H9 (cell line): ENCODE measurements at regions not wholly inside any gene's neighbourhood (a gene's known extent, or its start where the extent isn't known, plus 50 kb on each side); places are given as distances from the start of the nearest gene placed in this dataset.

Source experiments
- DNase-seq: peaks from one replicate; pipeline ENCODE4 v3.0.0-alpha.2; 2017
- H2AFZ ChIP-seq: one replicate; pipeline ENCODE4 v1.6.1; 2013; ENCODE audit warnings: mild to moderate bottlenecking, low read length, control low read depth, moderate library complexity
- H2AK5ac ChIP-seq: 2 replicates; pipeline ENCODE4 v1.6.1; 2013; ENCODE audit warnings: low read length, control low read depth, mixed read lengths; ENCODE audit not compliant: insufficient read length
- H2BK120ac ChIP-seq: one replicate; pipeline ENCODE4 v1.6.1; 2013; ENCODE audit warnings: low read depth, mild to moderate bottlenecking, low read length, control low read depth, inconsistent platforms; ENCODE audit not compliant: poor library complexity, severe bottlenecking
- H2BK12ac ChIP-seq: 2 replicates; pipeline ENCODE4 v1.6.1; 2013; ENCODE audit warnings: low read length, control low read depth, mixed read lengths, low read depth; ENCODE audit not compliant: insufficient read length
- H2BK15ac ChIP-seq: 2 replicates; pipeline ENCODE4 v1.6.1; 2013; ENCODE audit warnings: low read depth, low read length, control low read depth
- H2BK20ac ChIP-seq: one replicate; pipeline ENCODE4 v1.6.1; 2013; ENCODE audit warnings: low read depth, mild to moderate bottlenecking, low read length, control low read depth, inconsistent platforms; ENCODE audit not compliant: poor library complexity, severe bottlenecking
- H2BK5ac ChIP-seq: 2 replicates; pipeline ENCODE4 v1.6.1; 2013; ENCODE audit warnings: low read length, control low read depth, mixed read lengths; ENCODE audit not compliant: insufficient read length
- H3K14ac ChIP-seq: 2 replicates; pipeline ENCODE4 v1.6.1; 2013; ENCODE audit warnings: low read length, control low read depth; ENCODE audit not compliant: insufficient read depth
- H3K18ac ChIP-seq: 2 replicates; pipeline ENCODE4 v1.6.1; 2013; ENCODE audit warnings: low read depth, mild to moderate bottlenecking, mixed read lengths, low read length, control low read depth; ENCODE audit not compliant: insufficient read length
- H3K23ac ChIP-seq: 2 replicates; pipeline ENCODE4 v1.6.1; 2013; ENCODE audit warnings: low read length, control low read depth, mixed read lengths, low read depth; ENCODE audit not compliant: insufficient read length
- H3K23me2 ChIP-seq: 2 replicates; pipeline ENCODE4 v1.6.1; 2013; ENCODE audit warnings: low read depth, mild to moderate bottlenecking, mixed read lengths, low read length, control low read depth; ENCODE audit not compliant: insufficient read length, poor library complexity, severe bottlenecking
- H3K27ac ChIP-seq: 2 replicates; pipeline ENCODE4 v1.5.1; 2013; ENCODE audit warnings: low read length, control low read depth, mixed read lengths, low read depth; ENCODE audit not compliant: insufficient read length
- H3K27me3 ChIP-seq: 2 replicates; pipeline ENCODE4 v1.6.1; 2013; ENCODE audit warnings: low read length, control low read depth, inconsistent platforms; ENCODE audit not compliant: insufficient read depth
- H3K4ac ChIP-seq: 2 replicates; pipeline ENCODE4 v1.6.1; 2013; ENCODE audit warnings: low read depth, mild to moderate bottlenecking, control low read depth, inconsistent platforms, low read length, moderate library complexity
- H3K4me1 ChIP-seq: 2 replicates; pipeline ENCODE4 v1.6.1; 2013; ENCODE audit warnings: low read length, control low read depth, inconsistent platforms; ENCODE audit not compliant: insufficient read depth
- H3K4me2 ChIP-seq: 2 replicates; pipeline ENCODE4 v1.6.1; 2013; ENCODE audit warnings: low read length, control low read depth, mixed read lengths; ENCODE audit not compliant: insufficient read length, insufficient read depth
- H3K56ac ChIP-seq: 2 replicates; pipeline ENCODE4 v1.6.1; 2013; ENCODE audit warnings: low read depth, mild to moderate bottlenecking, mixed read lengths, low read length, control low read depth; ENCODE audit not compliant: insufficient read length
- H3K79me1 ChIP-seq: 2 replicates; pipeline ENCODE4 v1.6.1; 2013; ENCODE audit warnings: low read depth, mild to moderate bottlenecking, moderate library complexity, low read length, control low read depth, inconsistent platforms; ENCODE audit not compliant: insufficient read depth, poor library complexity, severe bottlenecking
- H3K79me2 ChIP-seq: 2 replicates; pipeline ENCODE4 v1.6.1; 2013; ENCODE audit warnings: low read length, control low read depth, inconsistent platforms; ENCODE audit not compliant: insufficient read depth
- H3K9ac ChIP-seq: 2 replicates; pipeline ENCODE4 v1.6.1; 2013; ENCODE audit warnings: low read length, control low read depth, mixed read lengths; ENCODE audit not compliant: insufficient read length; ENCODE audit errors: extremely low read depth
- H3K9me3 ChIP-seq: one replicate; pipeline ENCODE4 v1.6.1; 2013; ENCODE audit warnings: low read depth, low read length, inconsistent platforms; ENCODE audit not compliant: control insufficient read depth
- H3T11ph ChIP-seq: one replicate; pipeline ENCODE4 v1.6.1; 2013; ENCODE audit warnings: mild to moderate bottlenecking, low read length, control low read depth, inconsistent platforms
- H4K20me1 ChIP-seq: one replicate; pipeline ENCODE4 v1.6.1; 2013; ENCODE audit not compliant: control insufficient read depth, insufficient read length, insufficient read depth
- H4K5ac ChIP-seq: 2 replicates; pipeline ENCODE4 v1.6.1; 2013; ENCODE audit warnings: low read depth, mild to moderate bottlenecking, mixed read lengths, low read length, control low read depth; ENCODE audit not compliant: insufficient read length
- H4K8ac ChIP-seq: replicated peaks from 2 replicates; pipeline ENCODE4 v1.6.1; 2013; ENCODE audit warnings: low read length, control low read depth, mixed read lengths, low read depth; ENCODE audit not compliant: insufficient read length
- H4K91ac ChIP-seq: 2 replicates; pipeline ENCODE4 v1.6.1; 2013; ENCODE audit warnings: low read depth, mild to moderate bottlenecking, moderate library complexity, mixed read lengths, low read length, control low read depth; ENCODE audit not compliant: insufficient read length
- H3K27ac Mint-ChIP-seq, 3 experiments: 2 replicates in 2 of 3; 3 replicates in 1 of 3; pipeline ENCODE4 v1.8.0; 2020 to 2021; ENCODE audit warnings: mixed read lengths in 3 of 3, mild to moderate bottlenecking in 1 of 3, moderate library complexity in 1 of 3
- H3K27me3 Mint-ChIP-seq: 2 replicates; pipeline ENCODE4 v1.8.0; 2021; ENCODE audit warnings: low read depth, mild to moderate bottlenecking, moderate library complexity, mixed read lengths
- H3K36me3 Mint-ChIP-seq, 3 experiments: 2 replicates in 2 of 3; 3 replicates in 1 of 3; pipeline ENCODE4 v1.8.0; 2020 to 2021; ENCODE audit warnings: low read depth in 3 of 3, mixed read lengths in 3 of 3; ENCODE audit not compliant: insufficient read depth in 1 of 3
- H3K4me1 Mint-ChIP-seq, 2 experiments: 2 replicates each; pipeline ENCODE4 v1.8.0; 2020; ENCODE audit warnings: mixed read lengths in 2 of 2
- H3K4me3 Mint-ChIP-seq, 2 experiments: 2 replicates in 1 of 2; 3 replicates in 1 of 2; pipeline ENCODE4 v1.8.0; 2020 to 2021; ENCODE audit warnings: mild to moderate bottlenecking in 2 of 2, mixed read lengths in 2 of 2, moderate library complexity in 1 of 2
- H3K9me3 Mint-ChIP-seq, 2 experiments: 2 replicates in 1 of 2; 3 replicates in 1 of 2; pipeline ENCODE4 v1.8.0; 2020; ENCODE audit warnings: mild to moderate bottlenecking in 2 of 2, mixed read lengths in 2 of 2, moderate library complexity in 1 of 2
- WGBS: extraction: QIAGEN DNeasy Blood & Tissue Kit; methylation state at CpG from one replicate; pipeline ENCODE4 v1.1.7; 2013; ENCODE audit warnings: missing lambda C conversion rate, low lambda C conversion rate, mixed read lengths; ENCODE audit not compliant: insufficient read length; ENCODE audit errors: extremely low coverage; 5-methylcytosine and 5-hydroxymethylcytosine counted together
- TF ChIP-seq, protein P1 (sequence below): fragments of 200-600 bp; sonication (generic); conservative IDR thresholded peaks from 3 replicates; pipeline ENCODE4 v1.8.0; 2021; ENCODE audit warnings: antibody characterized with exemption, mild to moderate bottlenecking

DNA sequence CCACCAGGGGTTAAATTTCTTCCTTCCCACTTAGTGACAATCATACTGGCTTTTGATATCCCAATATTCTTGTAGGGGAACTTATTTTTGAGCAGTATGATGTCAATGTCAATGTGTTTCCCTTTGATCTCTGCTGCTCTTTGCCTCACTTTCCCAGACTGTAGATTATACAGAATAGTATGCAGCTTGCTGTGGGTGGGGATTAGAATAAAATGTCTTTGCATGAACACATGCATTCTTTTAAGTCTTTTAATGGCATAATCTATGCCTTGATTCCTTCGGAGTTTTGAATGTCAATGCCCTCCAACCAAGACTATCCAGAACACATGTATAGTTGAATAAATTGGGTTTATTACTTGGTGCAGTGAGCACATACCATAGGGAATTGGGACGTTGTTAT is 125.5 kb downstream of the IL20RB start:
- no peak overlapping the region for H3K14ac ChIP-seq
- no peaks in the 10 kb centered on the region; the same call in 1 of the 2 replicates for H3K4me1 ChIP-seq
- no peak overlapping the region for H2BK120ac ChIP-seq
- no peak for DNase-seq
- no peak overlapping the region for H2AFZ ChIP-seq
- no peak overlapping the region for H2BK12ac ChIP-seq
- no peaks in the 10 kb centered on the region for H3K23me2 ChIP-seq
- H3K23ac ChIP-seq: no peak overlapping the region
- H3K27me3 ChIP-seq: no peaks in the 10 kb centered on the region; the same call in 1 of the 2 replicates
- Mint-ChIP-seq H3K4me1 (peaks cover 10 to 13% of the 10 kb centered on the region in 2 experiments; a peak in 3 of 4 replicates), H3K27me3 (peaks cover 3% of the 10 kb centered on the region; the same call in 1 of the 2 replicates), H3K36me3 (peaks cover 0 to 8% (median 0%) of the 10 kb centered on the region in 3 experiments; a peak in 2 of 7 replicates), H3K4me3 (no peak overlapping the region), H3K9me3 (peaks cover 2 to 7% of the 10 kb centered on the region in 2 experiments; a peak in 1 of 5 replicates), H3K27ac (no peak overlapping the region)
- no peak overlapping the region for H3K18ac ChIP-seq
- H4K5ac ChIP-seq: no peak overlapping the region
- H2BK20ac ChIP-seq: no peak overlapping the region
- TF ChIP-seq, protein P1, sequence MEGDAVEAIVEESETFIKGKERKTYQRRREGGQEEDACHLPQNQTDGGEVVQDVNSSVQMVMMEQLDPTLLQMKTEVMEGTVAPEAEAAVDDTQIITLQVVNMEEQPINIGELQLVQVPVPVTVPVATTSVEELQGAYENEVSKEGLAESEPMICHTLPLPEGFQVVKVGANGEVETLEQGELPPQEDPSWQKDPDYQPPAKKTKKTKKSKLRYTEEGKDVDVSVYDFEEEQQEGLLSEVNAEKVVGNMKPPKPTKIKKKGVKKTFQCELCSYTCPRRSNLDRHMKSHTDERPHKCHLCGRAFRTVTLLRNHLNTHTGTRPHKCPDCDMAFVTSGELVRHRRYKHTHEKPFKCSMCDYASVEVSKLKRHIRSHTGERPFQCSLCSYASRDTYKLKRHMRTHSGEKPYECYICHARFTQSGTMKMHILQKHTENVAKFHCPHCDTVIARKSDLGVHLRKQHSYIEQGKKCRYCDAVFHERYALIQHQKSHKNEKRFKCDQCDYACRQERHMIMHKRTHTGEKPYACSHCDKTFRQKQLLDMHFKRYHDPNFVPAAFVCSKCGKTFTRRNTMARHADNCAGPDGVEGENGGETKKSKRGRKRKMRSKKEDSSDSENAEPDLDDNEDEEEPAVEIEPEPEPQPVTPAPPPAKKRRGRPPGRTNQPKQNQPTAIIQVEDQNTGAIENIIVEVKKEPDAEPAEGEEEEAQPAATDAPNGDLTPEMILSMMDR: no peak
- H3T11ph ChIP-seq: no peak overlapping the region
- H4K8ac ChIP-seq: no peak overlapping the region
- H2AK5ac ChIP-seq: no peak overlapping the region
- H3K4me2 ChIP-seq: no peak overlapping the region
- H3K79me2 ChIP-seq: no peaks in the 10 kb centered on the region
- H3K4ac ChIP-seq: no peak overlapping the region
- no peaks in the 10 kb centered on the region for H3K79me1 ChIP-seq
- H3K27ac ChIP-seq: no peak overlapping the region
- H4K20me1 ChIP-seq: no peaks in the 10 kb centered on the region
- H2BK15ac ChIP-seq: no peak overlapping the region
- H3K9ac ChIP-seq: no peak overlapping the region
- H4K91ac ChIP-seq: no peak overlapping the region
- no peak overlapping the region for H2BK5ac ChIP-seq
- no peaks in the 10 kb centered on the region for H3K9me3 ChIP-seq
- H3K56ac ChIP-seq: no peak overlapping the region
- WGBS: 100% methylated on average over 1 of the region's 2 CpGs
